ENCODE measurements at regions not wholly inside any gene's neighbourhood (a gene's known extent, or its start where the extent isn't known, plus 50 kb on each side); places are given as distances from the start of the nearest gene placed in this dataset.
A peak's percentile ranks its signal among the peaks of the same experiment; 100 is the strongest.

- TF ChIP-seq CTCF (IDR thresholded peaks at IDR 0.05; ENCODE audit: insufficient read depth, low read depth, low read length, missing control alignments), result no peak
- H3K4me3 ChIP-seq (ENCODE audit: low read length), result no peak overlapping the region
- DNase-seq (ENCODE audit: low read depth), result no peak
These were observed 525.6 kb downstream of the INSC start for GRCh38 chr11:15640318-15640717.

DNA sequence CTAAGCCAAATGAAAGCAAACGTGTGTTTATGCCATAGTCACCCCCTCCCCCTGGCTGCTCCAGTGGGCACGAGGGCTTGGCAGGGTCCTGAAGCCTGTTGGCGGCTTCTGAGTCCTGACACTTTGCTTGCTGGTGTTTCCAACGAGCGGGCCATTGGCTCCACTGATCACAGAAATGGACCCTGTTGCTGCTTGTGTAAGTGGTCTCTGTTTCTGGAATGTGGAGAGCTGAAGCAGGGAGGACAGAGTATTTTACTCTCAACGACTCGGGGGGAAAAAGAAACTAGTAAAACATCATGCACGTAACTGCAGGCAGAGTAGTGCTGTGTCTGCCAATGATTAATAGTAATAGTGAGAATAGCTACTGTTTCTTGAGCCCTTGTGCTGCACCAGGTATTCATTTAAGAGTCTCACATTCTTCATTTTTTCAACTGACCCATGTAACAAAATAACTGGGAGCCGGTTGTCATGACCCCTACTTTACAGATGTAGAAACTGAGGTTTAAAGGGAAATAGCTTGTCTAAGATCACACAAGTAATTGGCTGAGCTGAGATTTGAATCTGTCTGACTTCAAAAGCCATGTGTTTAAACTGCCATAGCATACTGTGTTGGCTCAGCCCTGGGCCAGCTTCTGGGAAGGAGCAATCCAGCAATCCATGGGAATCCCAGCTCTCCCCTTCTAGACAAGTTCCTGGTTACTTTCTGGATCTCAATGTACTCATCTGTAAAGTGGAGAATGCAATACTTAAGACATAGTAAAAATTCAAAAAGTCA, 526.7 kb downstream of the INSC start:
- H3K4me3 ChIP-seq (ENCODE audit: low read length), result no peak overlapping the region
- no peak for TF ChIP-seq CTCF (IDR thresholded peaks at IDR 0.05; ENCODE audit: insufficient read depth, low read depth, low read length, missing control alignments)
- DNase-seq (ENCODE audit: low read depth), result no peak

GRCh38 chr11:15645201-15645600, 530.5 kb downstream of the INSC start:
- peak; percentile 10 for DNase-seq (ENCODE audit: low read depth)
- no peak overlapping the region for H3K4me3 ChIP-seq (ENCODE audit: low read length)
- TF ChIP-seq CTCF (IDR thresholded peaks at IDR 0.05; ENCODE audit: insufficient read depth, low read depth, low read length, missing control alignments), result no peak

GRCh38 chr11:15649371-15650104, 534.8 kb downstream of the INSC start:
- H3K4me3 ChIP-seq (ENCODE audit: low read length), result no peak overlapping the region
- no peak for DNase-seq (ENCODE audit: low read depth)
- no peak for TF ChIP-seq CTCF (IDR thresholded peaks at IDR 0.05; ENCODE audit: insufficient read depth, low read depth, low read length, missing control alignments)

GRCh38 chr11:15650105-15650938, 535.6 kb downstream of the INSC start:
- peak; percentile 86 for TF ChIP-seq CTCF (IDR thresholded peaks at IDR 0.05; ENCODE audit: insufficient read depth, low read depth, low read length, missing control alignments)
- peak; percentile 89 for DNase-seq (ENCODE audit: low read depth)
- peak overlapping the region; percentile 39 for H3K4me3 ChIP-seq (ENCODE audit: low read length)

GRCh38 chr11:15651033-15651432, 536.3 kb downstream of the INSC start:
- TF ChIP-seq CTCF (IDR thresholded peaks at IDR 0.05; ENCODE audit: insufficient read depth, low read depth, low read length, missing control alignments), result no peak
- DNase-seq (ENCODE audit: low read depth), result no peak

More at GRCh38 chr11:15651033-15651432, 536.3 kb downstream of the INSC start:
- H3K4me3 ChIP-seq (ENCODE audit: low read length), result no peak overlapping the region

Measured in epithelial cell of esophagus (primary cell).